Osteoblast (primary cell): ENCODE measurements at regions not wholly inside any gene's neighbourhood (a gene's known extent, or its start where the extent isn't known, plus 50 kb on each side); places are given as distances from the start of the nearest gene placed in this dataset.
A peak's percentile ranks its signal among the peaks of the same experiment; 100 is the strongest.

Source experiments
- DNase-seq: peaks from one replicate; pipeline ENCODE4 v3.0.0; 2011; ENCODE audit warnings: low spot score, mixed read lengths; ENCODE audit not compliant: insufficient read length; ENCODE audit errors: missing footprints
- H2AFZ ChIP-seq: 2 replicates; pipeline ENCODE4 v1.6.0; 2011; ENCODE audit warnings: mild to moderate bottlenecking, low read length
- H3K27ac ChIP-seq: 2 replicates; pipeline ENCODE4 v1.5.1; 2011; ENCODE audit warnings: mild to moderate bottlenecking, low read depth, low read length, moderate library complexity
- H3K27me3 ChIP-seq: 2 replicates; pipeline ENCODE4 v1.6.0; 2012; ENCODE audit warnings: mild to moderate bottlenecking, control low read depth, inconsistent platforms, low read length, moderate library complexity; ENCODE audit not compliant: insufficient read depth
- H3K36me3 ChIP-seq: 2 replicates; pipeline ENCODE4 v1.5.1; 2011; ENCODE audit warnings: mild to moderate bottlenecking, low read length, control low read depth, moderate library complexity; ENCODE audit not compliant: insufficient read depth
- H3K4me1 ChIP-seq: 2 replicates; pipeline ENCODE4 v1.5.1; 2011; ENCODE audit warnings: mild to moderate bottlenecking, low read length, control low read depth, moderate library complexity; ENCODE audit not compliant: insufficient read depth
- H3K4me2 ChIP-seq: 2 replicates; pipeline ENCODE4 v1.6.0; 2011; ENCODE audit warnings: mild to moderate bottlenecking, low read length; ENCODE audit not compliant: insufficient read depth
- H3K4me3 ChIP-seq: fragments of 200-600 bp; sonication (generic); 3 replicates; pipeline ENCODE4 v1.5.1; 2012; ENCODE audit warnings: mild to moderate bottlenecking, low read length, inconsistent platforms; ENCODE audit not compliant: insufficient read depth
- H3K79me2 ChIP-seq: 2 replicates; pipeline ENCODE4 v1.6.0; 2012; ENCODE audit warnings: mild to moderate bottlenecking, low read length, control low read depth, inconsistent platforms; ENCODE audit not compliant: insufficient read depth
- H3K9me3 ChIP-seq: 2 replicates; pipeline ENCODE4 v1.5.1; 2011; ENCODE audit warnings: low read depth, low read length, control low read depth
- H4K20me1 ChIP-seq: 2 replicates; pipeline ENCODE4 v1.6.0; 2012; ENCODE audit warnings: mild to moderate bottlenecking, low read length, control low read depth; ENCODE audit not compliant: insufficient read depth
- CTCF ChIP-seq: IDR thresholded peaks from 2 replicates; pipeline ENCODE4 v1.5.1; 2011; ENCODE audit warnings: mild to moderate bottlenecking, low read depth, low read length, moderate library complexity; ENCODE audit errors: extremely low read depth

GRCh38 chr3:110198717-110199587 is 861.6 kb upstream of the DPPA4 start:
- DNase-seq = no peak
- TF ChIP-seq CTCF = no peak
- H2AFZ ChIP-seq = peak overlapping the region; percentile 18

GRCh38 chr3:110199588-110199943 is 862.2 kb upstream of the DPPA4 start:
- H3K79me2 ChIP-seq = no peaks in the 10 kb centered on the region
- no peak overlapping the region for H3K4me3 ChIP-seq
- DNase-seq = no peak
- no peaks in the 10 kb centered on the region for H3K36me3 ChIP-seq
- no peaks in the 10 kb centered on the region for H3K4me1 ChIP-seq
- H3K27ac ChIP-seq = no peak overlapping the region
- no peak for TF ChIP-seq CTCF
- H4K20me1 ChIP-seq = no peaks in the 10 kb centered on the region
- no peak overlapping the region for H2AFZ ChIP-seq
- H3K9me3 ChIP-seq = no peaks in the 10 kb centered on the region
- H3K4me2 ChIP-seq = no peak overlapping the region
- no peaks in the 10 kb centered on the region for H3K27me3 ChIP-seq

More at GRCh38 chr3:110198717-110199587, 861.6 kb upstream of the DPPA4 start:
- Histone ChIP-seq H4K20me1 (no peaks in the 10 kb centered on the region), H3K27ac (no peak overlapping the region), H3K9me3 (no peaks in the 10 kb centered on the region), H3K36me3 (no peaks in the 10 kb centered on the region), H3K4me2 (no peak overlapping the region), H3K4me1 (no peaks in the 10 kb centered on the region), H3K4me3 (no peak overlapping the region), H3K27me3 (no peaks in the 10 kb centered on the region), H3K79me2 (no peaks in the 10 kb centered on the region)

GRCh38 chr3:110210086-110210660 is 861.4 kb upstream of the NECTIN3 start:
- Histone ChIP-seq H3K79me2 (no peaks in the 10 kb centered on the region), H2AFZ (no peak overlapping the region), H4K20me1 (no peaks in the 10 kb centered on the region), H3K36me3 (no peaks in the 10 kb centered on the region), H3K4me2 (no peak overlapping the region), H3K4me1 (no peaks in the 10 kb centered on the region), H3K27ac (no peak overlapping the region), H3K9me3 (no peaks in the 10 kb centered on the region), H3K4me3 (no peak overlapping the region), H3K27me3 (no peaks in the 10 kb centered on the region)
- no peak for TF ChIP-seq CTCF
- DNase-seq = no peak

- no peak overlapping the region for H3K4me2 ChIP-seq
- H4K20me1 ChIP-seq = no peaks in the 10 kb centered on the region
- no peaks in the 10 kb centered on the region for H3K79me2 ChIP-seq
- no peaks in the 10 kb centered on the region for H3K36me3 ChIP-seq
- H3K9me3 ChIP-seq = no peaks in the 10 kb centered on the region
- no peak overlapping the region for H2AFZ ChIP-seq
- no peaks in the 10 kb centered on the region for H3K27me3 ChIP-seq
- H3K4me3 ChIP-seq = no peak overlapping the region
- no peaks in the 10 kb centered on the region for H3K4me1 ChIP-seq
- H3K27ac ChIP-seq = no peak overlapping the region
- DNase-seq = no peak
- no peak for TF ChIP-seq CTCF
These were observed 845.0 kb upstream of the NECTIN3 start for GRCh38 chr3:110226645-110227044.
